ENCODE measurements at regions not wholly inside any gene's neighbourhood (a gene's known extent, or its start where the extent isn't known, plus 50 kb on each side); places are given as distances from the start of the nearest gene placed in this dataset.
"Not testable (repeated sequence)": the region's sequence is repeated elsewhere in the genome, so short reads cannot be mapped to it uniquely, and the experiment has no call there.

DNA sequence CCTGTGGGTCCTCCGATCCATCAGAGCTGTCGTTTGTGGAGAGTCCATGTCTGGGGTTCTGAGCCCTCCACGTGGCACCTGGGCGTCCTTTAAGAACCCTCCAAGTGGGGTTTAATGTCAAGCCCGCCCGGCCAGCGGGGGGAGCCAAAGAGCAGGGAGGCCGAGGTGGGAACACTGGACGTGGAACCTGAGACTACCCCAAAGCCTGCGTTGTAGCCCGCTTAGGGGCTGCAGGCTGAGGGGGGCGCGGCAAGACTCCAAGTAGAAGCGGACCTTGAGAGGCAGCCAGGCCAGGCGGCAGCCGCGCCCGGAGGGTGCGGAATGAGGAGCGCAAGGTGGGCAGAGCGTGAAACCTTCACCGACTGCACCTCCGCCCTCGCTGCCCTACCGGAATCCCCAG is 126.2 kb upstream of the ATP10A start:
- CTCF ChIA-PET, result no interaction called here
- POLR2A ChIA-PET, result no interaction called here

DNA sequence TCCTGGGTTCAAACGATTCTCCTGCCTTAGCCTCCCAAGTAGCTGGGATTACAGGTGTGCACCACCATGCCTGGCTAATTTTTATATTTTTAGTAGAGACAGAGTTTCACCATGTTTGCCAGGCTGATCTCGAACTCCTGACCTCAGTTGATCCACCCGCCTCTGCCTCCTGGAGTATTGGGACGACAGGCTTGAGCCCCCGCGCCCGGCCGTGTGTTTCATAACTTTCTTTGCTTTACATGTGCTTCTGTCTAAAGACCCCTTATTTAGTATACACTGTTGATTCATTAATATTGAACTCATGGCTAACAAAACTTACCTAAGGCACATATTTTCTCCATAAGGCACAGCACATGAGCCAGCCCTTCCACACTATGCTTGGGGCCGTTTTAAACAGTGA is 125.6 kb upstream of the ATP10A start:
- CTCF ChIA-PET, result not testable (repeated sequence)

DNA sequence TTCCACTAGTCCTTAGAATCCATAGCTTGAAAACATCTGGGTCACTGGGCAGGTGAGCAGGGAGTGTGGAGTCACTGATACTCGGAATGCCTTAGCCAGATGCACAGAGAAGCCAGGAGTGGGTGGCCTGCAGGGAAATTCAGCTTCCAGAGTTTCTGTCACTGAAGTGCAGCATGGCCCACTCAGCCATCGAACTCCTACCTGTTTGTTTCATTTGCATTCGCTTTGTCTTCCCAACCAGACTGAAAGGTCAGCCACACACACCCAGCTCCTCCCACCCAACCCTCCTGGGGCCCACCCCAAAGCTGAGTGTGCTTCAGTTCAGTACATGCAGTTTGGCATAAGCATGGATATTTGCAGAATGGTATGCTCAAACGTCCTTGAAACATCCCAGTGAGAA is 124.5 kb upstream of the ATP10A start:
- POLR2A ChIA-PET, result no interaction called here
- CTCF ChIA-PET, result no interaction called here

More for the DNA sequence above, 125.6 kb upstream of the ATP10A start:
- POLR2A ChIA-PET, result not testable (repeated sequence)

DNA sequence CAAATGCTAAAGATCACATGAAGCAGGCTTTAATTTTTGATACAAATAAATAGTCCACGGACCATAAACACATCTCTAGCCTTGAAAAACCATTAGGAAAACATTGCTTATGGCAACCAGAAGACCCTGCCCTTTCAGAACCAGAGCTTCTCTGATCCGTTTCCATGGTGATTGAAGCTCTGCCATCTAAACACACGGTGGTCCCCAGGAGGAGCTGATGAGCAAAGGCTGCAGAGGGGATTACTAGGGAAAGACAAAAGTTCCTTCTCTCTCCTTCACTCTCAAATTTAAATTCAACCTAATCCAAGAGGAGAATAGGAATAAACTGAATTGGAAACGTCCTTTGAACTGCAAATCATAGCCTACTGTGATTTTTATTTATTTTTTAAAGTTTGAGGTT is 122.0 kb upstream of the ATP10A start:
- CTCF ChIA-PET, result no interaction called here
- POLR2A ChIA-PET, result no interaction called here

DNA sequence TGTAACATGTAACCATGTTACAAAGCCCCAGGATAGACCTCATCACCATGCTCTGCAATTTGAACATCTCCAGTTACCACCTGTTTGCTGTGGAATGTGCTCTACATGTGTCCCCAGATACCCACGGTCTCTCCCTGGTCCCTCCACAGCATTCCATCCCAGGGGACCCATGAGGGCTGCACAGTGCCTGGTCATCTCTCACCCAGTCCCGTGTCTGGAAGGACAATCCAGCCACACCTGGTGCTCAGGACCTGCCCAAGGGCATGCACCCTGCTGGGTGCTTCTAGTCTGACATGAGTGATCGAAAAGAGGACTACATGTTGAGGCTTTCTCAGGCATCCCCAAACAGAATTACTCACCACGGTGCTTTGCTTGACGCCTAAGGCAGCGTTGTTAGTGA is 119.6 kb upstream of the ATP10A start:
- ChIA-PET POLR2A (no interaction called here), CTCF (no interaction called here)

DNA sequence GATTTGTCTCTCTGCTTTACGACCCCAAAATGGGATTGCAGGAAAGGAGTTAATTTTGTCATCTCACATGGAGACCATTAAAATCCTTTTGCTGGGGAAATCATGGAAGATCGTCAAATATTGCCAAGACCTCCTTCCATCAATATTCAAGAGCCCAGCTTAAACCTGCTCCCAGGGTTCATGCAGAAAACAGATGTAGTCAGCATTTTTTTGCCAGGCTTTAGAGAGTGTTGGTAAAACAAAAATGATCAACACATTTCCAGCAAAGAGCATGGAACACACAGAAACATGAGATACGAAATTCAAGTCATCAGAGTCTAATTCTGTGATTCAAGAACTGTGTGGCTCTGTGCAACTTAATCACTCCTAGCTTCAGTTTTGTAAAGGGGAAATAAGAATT is 118.0 kb upstream of the ATP10A start:
- ChIA-PET POLR2A (no interaction called here), CTCF (no interaction called here)

DNA sequence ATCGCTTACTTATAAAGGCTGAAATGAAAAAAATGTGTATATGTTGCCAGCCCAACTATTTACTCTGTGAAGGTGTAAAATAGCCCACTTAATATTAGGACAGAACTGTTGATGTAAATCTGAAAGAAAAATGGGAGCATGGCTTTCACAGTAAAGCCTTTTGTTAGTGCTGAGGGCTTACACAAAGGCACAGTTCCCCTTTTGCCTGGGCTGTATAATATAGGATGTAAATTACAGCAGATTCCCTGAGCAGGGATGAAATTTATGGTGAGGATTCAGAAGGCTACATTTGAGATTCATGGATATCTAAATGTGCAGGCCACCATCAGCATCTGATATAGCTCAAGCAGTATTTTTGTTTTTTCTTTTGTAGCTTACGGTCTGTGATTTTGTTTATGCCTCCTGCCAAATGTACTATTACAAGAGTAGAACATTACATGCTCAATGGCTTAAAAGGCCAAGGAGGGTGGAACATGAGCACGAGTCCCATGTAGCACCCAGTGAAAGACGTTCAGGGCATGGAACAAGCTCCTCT is 109.1 kb upstream of the ATP10A start:
- ChIA-PET POLR2A (no interaction called here), CTCF (no interaction called here)

DNA sequence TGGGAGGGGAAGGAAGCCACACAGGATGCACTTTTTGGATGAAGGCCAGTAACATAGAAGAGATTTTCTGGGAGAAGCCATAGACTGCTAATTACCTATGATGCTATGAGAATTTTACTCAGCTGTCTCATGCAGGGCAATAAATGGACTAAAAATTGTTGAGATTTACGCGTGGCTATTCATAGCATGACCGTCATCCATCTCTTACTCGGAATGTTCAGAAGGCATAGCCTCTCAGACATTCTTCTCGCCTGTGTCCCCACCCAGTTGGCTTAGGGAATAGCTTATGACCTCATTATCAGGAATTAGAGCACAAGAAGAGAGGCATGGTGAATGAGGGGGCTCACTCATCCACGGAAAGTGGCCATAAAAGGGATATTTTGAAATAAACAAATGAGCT is 107.9 kb upstream of the ATP10A start:
- ChIA-PET POLR2A (no interaction called here), CTCF (no interaction called here)

DNA sequence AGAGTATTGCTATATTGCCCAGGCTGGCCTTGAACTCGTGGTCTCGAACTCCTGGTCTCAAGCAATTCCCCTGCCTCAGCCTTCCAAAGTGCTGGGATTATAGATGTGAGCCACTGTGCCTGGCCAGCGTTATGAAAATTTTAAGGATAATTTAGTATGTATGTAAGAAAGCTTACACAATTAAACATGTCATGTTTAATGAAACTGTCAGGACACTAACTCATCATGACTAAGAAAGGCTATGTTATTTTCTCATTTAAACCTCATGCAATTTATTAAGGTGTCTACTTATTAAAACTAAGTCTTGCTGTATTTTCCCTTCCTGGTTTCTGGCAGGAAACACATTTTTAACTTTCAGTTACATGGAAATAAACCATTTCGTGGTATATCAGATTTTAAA is 106.8 kb upstream of the ATP10A start:
- ChIA-PET CTCF (no interaction called here), POLR2A (no interaction called here)

DNA sequence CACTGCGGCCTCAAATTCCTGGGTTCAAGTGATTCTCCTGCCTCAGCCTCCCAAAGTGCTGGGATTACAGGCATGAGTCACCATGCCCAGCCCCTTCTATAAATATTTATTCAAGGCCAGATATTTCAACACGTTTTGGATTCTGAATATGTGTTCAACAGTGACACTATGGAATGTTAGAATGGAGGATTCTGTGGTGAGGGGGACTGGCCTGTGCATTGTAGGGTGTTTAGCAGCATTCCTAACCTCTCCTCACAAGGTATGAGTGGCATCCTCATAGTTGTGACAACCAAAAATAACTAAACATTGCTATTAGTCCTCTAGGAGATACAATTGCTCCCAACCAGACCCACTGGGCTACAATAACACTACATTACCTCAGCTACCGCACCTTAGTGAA is 104.0 kb upstream of the ATP10A start:
- CTCF ChIA-PET, result no interaction called here

DNA sequence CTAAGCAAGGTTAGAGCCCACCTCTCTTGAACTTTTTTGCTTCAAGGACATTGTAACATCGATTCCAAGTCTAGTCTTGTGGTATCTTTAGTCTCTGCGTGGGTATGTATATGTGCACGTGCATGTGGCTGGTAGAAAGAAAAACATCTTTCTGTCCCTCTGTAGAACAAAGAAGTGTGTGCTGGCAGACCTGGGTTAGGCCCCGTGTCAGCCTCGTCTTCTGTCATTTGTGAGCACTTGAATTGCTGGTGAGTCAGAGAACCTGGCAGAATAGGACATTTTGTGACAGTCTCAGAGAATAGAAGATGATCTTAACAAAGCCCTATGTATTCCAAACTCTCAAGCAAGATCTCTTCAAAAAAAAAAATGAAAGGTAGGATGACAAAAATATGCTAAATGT is 102.2 kb upstream of the ATP10A start:
- POLR2A ChIA-PET, result no interaction called here
- CTCF ChIA-PET, result no interaction called here

More for the DNA sequence above, 104.0 kb upstream of the ATP10A start:
- POLR2A ChIA-PET, result no interaction called here

DNA sequence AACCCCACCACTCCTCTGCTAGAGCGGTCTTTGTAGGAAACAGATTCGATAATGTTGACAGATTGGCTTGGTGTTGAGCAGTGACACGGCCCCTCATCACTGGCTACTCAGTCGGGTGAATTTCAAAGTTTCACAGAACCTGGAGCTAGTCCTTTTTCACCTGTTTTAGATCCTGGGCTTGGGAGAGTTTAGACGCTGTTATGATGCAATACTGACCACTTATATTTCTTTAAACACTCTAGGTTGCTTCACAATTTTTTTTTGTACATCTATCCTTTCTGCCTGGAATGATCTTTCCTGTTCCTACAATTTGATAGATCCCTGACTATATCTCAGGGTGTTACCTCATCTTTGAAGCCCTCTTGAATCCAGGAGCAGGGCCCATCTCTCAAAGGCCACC is 97.1 kb upstream of the ATP10A start:
- ChIA-PET POLR2A (no interaction called here), CTCF (no interaction called here)

DNA sequence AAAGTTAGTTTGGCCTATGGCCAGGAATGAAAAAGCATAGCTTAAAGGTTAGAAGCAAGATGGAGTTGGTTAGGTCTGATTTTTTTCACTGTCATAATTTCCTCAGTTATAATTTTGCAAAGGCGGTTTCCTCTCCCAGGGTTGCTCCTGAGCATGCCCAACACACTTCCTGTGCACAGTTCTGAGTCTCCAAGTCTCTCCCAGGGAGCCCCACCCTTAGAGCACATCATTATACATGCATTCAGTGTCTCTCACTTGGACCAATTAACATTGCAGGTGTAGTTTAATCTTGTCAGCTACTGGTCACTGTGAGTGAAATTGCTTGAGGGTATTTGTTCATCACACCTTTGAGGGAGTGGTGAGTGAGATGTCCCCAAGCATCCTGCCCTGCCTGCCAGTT is 96.0 kb upstream of the ATP10A start:
- ChIA-PET CTCF (no interaction called here), POLR2A (no interaction called here)

DNA sequence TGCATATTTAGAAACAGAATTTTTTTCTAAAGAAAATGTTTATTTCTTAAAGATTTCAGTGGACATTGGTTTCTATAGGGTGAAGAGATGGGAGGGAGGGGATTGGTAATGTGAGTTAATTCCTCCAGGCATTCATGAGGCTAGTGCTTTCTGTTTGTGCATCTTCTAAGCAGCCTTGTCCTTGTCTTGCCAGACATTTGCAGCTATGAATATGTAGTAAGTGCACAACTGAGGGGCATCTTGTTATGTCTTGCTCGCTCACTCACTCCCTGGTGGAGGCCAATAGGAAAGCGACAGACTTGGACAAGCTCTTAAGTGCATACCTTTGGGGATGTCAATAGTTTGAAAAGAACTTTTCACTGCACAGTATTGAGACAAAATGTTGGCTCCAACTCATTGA is 92.5 kb upstream of the ATP10A start:
- CTCF ChIA-PET, result no interaction called here
- POLR2A ChIA-PET, result no interaction called here

DNA sequence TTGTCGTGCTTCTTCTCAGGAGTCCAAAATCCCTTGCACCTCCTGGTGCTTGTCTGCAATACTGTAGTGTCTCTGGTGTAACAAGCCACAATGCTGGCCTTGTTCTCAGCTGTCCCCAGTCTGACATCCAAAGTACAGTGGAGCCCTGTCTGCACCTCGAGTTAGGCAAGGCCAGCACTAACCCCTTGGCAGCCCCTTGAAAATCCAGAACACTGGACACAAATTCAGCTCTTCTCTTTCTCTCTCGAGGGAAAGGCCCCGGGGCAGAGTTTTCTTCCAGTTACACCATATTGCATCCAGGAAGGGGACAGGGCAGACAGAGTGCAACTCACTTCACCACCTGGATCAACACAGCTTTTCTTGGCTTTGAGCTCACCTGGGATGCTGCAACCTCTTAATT is 91.3 kb upstream of the ATP10A start:
- POLR2A ChIA-PET, result no interaction called here
- CTCF ChIA-PET, result no interaction called here

DNA sequence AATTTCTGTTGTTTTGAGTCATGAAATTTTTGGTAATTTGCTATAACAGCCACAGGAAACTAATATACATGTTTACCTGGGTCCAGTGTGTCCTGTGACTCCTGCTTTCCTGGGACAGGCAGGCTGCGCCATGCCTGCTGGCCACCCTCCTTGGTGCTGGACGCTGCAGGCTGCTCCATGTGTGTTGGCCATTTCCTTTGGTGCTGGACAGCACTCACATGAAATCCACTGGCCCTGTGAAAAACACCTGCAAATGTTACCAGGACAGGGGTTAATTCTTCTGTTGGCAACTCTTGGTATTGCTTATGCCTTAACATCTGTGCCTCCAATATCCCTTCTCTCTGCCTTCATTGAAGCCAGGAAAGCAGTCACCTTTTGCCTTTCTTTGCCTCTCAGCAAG is 86.9 kb upstream of the ATP10A start:
- ChIA-PET POLR2A (no interaction called here), CTCF (no interaction called here)

DNA sequence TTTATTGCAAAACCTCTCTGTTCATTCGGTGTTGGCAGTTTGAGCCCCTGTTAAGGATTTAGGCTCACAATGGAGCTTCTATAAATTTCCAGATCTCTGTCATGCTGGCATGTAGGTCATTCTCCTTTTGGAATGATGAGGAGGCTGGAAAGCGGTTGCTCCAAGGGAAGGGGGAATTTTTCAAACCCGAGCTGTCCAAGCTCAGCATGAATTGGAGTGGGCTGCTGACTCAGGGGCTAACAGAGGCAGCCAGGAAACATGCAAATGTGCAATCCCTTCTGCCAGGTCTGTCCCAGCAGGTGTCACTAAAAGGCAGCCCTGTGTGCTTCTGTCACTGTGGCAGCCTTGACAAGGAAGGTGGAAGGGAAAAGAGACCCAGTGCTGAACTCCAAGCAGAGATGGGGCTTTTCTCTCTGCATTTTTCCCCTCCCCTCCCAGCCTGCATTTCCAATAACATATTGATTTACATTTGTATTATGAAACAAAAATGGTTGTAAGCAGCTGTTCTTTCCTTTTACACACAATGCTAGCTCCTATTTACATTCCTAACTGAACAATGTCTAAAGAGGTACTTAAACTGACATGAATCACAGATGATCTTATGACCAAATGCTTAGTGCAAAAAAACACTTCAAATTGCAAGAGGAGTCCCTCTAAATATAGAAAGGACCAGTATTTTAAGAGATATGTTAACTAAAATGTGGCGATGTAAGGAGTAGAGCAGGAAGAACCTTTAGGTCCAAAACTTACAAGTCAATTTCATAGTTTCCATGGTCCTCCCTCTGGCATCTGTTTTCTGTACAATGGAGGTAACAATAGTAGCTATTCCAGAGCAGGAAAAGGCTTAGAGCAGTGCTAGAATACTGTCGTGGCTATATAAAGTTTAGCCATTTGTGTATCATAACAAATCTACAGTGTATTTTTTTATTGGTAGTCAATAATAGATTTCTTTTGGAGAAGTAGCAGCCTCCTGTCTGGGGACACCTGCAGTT is 84.5 kb upstream of the ATP10A start:
- CTCF ChIA-PET, result interaction anchor here (0.6 to 1.5 kb wide), 2 partner anchors 125 to 199 kb away, joined by 3 to 4 read pairs; no protein-coding TSS in a partner anchor

DNA sequence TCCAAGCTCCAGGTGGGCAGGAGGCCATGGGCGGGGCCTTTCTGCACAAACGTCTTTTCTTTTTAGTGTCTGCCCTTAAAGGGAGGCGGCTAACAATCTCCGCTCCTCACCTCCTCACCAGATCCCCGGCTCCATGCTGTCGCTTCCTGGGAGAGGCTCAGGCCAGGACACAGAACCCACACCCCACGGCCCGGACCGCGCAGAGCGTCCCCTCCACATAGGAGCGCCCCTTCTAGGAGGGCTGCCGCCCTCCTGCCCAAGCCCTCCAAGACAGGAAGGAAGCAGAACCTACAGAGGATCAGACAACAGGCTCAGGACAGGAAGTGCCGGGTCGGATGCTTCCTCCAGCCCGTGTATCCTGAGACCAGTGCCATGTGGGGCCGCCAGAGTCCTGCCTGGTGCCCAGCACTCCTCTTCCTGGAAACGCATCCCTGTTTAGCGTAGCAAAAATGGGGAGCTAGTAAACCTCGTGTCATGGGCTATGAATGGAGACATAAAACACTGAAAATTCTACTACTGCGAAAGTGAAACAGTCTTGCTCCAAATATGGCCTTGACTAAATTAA is 83.2 kb upstream of the ATP10A start:
- ChIA-PET CTCF (no interaction called here), POLR2A (no interaction called here)

More for the DNA sequence above, 84.5 kb upstream of the ATP10A start:
- POLR2A ChIA-PET, result no interaction called here

DNA sequence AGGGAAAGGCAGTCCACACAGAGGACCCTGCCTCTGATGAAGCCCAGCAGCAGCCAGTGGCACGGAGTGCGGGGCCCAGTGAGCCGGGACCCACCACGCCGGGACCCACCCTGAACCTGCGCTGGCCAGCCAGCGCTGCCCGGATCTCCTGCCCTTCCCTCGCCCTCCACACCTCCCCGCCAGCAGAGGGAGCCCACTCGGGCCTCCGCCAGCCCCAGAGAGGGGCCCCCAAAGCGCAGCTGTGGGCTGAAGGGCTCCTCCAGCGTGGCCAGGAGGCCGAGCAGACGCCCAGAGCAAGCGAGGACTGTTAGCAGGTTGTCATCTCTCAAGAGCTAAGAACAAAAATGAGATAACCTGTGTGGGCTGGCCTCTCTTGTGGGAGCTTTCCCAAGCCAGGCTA is 81.3 kb upstream of the ATP10A start:
- ChIA-PET CTCF (interaction anchor here (0.6 kb wide), 1 partner anchor 233 kb away, joined by 3 read pairs; no protein-coding TSS in a partner anchor), POLR2A (no interaction called here)

DNA sequence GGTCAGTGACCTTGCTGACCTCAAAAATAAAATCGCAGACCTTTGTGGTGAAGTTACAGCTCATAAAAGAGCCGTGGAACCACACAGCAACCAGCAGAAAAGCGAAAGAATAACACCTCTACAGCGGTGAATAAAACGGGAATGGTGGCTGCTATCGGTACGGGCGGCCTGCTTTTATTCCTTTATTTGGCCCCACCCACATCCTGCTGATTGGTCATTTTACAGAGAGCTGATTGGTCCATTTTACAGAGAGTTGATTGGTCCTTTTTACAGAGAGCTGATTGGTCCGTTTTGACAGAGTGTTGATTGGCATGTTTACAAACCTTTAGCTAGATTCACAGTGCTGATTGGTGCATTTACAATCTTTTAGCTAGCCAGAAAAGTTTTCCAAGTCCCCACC is 80.7 kb upstream of the ATP10A start:
- ChIA-PET POLR2A (no interaction called here), CTCF (interaction anchor here (0.6 kb wide), 1 partner anchor 232 kb away, joined by 3 read pairs; no protein-coding TSS in a partner anchor)

DNA sequence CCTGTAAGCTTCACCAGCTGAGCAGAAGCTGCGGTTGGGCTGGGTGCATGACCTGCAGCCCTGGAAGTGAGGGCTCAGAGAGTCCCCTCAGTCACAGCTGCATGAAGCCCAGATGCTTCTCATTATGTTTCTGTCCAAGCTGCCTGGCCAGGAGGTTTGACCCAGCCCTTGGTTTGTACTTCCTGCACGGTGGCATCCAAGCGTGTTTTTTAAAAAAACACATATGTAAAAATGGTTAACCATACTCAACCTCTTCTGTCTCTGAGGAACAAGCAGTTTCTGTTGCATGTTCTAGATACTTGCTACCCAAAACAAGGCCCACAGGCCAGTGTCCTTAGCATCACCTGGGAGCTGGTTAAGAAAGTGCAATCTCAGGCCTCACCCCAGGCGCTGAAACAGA is 76.0 kb upstream of the ATP10A start:
- CTCF ChIA-PET, result no interaction called here

DNA sequence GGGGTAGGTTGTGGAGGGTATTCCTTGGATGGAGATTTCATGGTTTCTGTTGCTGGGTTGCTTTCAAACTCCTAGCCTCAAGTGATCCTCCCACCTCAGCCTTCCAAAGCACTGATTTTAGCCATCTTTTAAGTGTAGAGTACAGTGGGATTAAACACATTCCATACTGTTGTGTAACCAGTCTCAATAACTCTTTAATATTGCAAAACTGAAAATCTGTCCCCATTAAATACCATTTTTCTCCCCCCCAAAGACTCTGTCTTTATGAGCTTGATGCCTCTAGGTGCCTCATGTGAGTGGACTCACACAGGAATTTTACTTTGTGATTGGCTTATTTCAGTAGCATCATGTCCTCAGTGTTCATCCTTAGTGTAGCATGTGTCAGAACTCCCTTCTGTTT is 74.7 kb upstream of the ATP10A start:
- POLR2A ChIA-PET, result no interaction called here
- CTCF ChIA-PET, result no interaction called here

More for the DNA sequence above, 76.0 kb upstream of the ATP10A start:
- POLR2A ChIA-PET, result no interaction called here
